ENCODE measurements at regions not wholly inside any gene's neighbourhood (a gene's known extent, or its start where the extent isn't known, plus 50 kb on each side); places are given as distances from the start of the nearest gene placed in this dataset.
"Not testable (repeated sequence)": the region's sequence is repeated elsewhere in the genome, so short reads cannot be mapped to it uniquely, and the experiment has no call there.

DNA sequence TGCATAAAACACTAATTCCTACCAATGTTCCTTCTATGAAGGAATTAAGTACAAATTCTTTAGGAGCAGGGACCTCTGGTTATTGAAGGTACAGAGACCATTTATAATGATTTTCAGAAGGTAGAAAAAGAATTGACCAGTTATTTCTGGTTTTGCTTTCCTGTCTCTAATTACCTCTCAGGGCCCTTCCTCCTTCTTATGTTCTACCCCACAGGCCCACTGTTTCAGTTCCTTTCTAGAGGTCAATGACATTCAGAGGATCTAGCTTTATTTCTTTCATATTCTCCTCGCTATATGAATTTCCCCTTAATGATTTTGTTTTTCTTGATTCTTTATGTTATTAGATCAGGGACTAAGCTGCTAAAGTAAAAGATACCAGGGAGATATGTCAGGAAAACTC is 345.0 kb upstream of the SPRY2 start:
- TF ChIP-seq, protein P1, sequence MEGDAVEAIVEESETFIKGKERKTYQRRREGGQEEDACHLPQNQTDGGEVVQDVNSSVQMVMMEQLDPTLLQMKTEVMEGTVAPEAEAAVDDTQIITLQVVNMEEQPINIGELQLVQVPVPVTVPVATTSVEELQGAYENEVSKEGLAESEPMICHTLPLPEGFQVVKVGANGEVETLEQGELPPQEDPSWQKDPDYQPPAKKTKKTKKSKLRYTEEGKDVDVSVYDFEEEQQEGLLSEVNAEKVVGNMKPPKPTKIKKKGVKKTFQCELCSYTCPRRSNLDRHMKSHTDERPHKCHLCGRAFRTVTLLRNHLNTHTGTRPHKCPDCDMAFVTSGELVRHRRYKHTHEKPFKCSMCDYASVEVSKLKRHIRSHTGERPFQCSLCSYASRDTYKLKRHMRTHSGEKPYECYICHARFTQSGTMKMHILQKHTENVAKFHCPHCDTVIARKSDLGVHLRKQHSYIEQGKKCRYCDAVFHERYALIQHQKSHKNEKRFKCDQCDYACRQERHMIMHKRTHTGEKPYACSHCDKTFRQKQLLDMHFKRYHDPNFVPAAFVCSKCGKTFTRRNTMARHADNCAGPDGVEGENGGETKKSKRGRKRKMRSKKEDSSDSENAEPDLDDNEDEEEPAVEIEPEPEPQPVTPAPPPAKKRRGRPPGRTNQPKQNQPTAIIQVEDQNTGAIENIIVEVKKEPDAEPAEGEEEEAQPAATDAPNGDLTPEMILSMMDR (IDR thresholded peaks at IDR 0.05): no peak
- intact Hi-C loops (cut with DNase I, micrococcal nuclease): no loop called here
- Histone ChIP-seq H3K4me1 (ENCODE audit: low read depth) (no peaks in the 10 kb centered on the region), H3K4me3 (no peak overlapping the region), H3K9me3 (no peaks in the 10 kb centered on the region), H3K36me3 (ENCODE audit: low read depth) (no peaks in the 10 kb centered on the region)
- DNase-seq (no peak), ATAC-seq (no peak)

DNA sequence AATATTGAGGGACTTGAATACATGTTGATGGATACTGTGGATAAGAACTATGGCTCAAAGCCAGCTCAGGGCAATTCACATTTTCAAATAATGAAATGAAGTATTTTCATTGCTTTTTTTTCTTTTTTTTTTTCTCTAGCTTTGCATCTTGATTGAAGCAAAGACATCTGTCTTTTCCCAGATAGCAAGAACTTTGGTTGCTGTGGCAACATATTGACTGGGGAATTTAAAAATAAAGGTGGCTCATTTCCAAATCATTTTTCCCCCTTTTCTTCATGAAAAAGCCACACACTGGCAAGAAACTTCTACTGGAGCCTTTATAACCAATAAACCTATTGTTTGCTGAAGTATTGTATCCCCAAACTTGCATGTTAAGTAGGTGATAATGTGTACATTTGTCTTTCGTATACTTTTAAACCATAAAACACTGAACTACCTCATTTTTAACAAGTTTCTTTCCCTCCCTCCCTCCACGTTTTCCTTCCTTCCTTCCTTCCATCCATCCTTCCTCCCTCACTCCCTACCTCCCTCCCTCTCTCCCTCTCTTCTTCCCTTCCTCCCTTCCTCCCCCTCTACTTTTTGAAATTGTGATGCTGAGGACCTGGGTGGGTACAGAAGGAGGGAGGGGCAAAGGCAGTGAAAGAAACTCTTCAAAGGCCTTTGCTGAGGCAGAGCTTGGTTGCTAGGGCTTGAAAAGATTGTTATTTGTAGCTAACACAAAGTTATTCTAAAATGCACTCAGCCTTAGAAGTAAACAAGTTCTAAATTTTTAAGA is 343.5 kb upstream of the SPRY2 start:
- ATAC-seq (no peak), DNase-seq (no peak)
- H3K9me3 ChIP-seq: no peaks in the 10 kb centered on the region
- H3K36me3 ChIP-seq (ENCODE audit: low read depth): no peaks in the 10 kb centered on the region
- TF ChIP-seq, protein P1 (IDR thresholded peaks at IDR 0.05): no peak
- H3K4me1 ChIP-seq (ENCODE audit: low read depth): no peaks in the 10 kb centered on the region
- intact Hi-C loops (cut with DNase I, micrococcal nuclease): no loop called here
- no peak overlapping the region for H3K4me3 ChIP-seq

DNA sequence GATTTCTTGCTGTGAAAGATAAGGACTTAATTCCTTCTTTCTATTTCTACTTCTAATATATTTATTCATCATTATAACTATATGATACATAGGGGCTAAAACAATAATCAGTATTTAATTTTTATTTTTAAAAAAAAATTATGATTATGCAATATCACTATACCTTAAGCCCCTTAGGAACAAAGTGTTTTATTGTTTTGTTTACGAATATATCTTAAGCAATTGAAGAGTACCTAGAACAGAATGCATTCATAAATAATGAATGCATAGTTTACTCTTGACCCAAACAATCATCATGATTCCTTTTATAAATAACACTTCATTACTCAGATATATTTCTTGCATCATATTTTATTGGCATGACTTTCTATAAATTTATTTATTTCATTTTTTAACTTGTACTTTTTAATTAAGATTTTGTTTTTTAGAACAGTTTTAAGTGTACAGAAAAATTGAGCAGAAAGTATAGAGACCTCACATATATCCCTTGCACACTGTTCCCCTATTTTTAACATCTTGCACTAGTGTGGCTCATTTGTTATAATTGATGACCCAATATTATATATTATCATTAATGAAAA is 339.9 kb upstream of the SPRY2 start:
- Histone ChIP-seq H3K9me3 (no peaks in the 10 kb centered on the region), H3K36me3 (ENCODE audit: low read depth) (no peaks in the 10 kb centered on the region), H3K4me1 (ENCODE audit: low read depth) (no peaks in the 10 kb centered on the region), H3K4me3 (no peak overlapping the region)
- no peak for ATAC-seq
- TF ChIP-seq, protein P1 (IDR thresholded peaks at IDR 0.05): no peak
- no peak for DNase-seq
- intact Hi-C loops (cut with DNase I, micrococcal nuclease): no loop called here

DNA sequence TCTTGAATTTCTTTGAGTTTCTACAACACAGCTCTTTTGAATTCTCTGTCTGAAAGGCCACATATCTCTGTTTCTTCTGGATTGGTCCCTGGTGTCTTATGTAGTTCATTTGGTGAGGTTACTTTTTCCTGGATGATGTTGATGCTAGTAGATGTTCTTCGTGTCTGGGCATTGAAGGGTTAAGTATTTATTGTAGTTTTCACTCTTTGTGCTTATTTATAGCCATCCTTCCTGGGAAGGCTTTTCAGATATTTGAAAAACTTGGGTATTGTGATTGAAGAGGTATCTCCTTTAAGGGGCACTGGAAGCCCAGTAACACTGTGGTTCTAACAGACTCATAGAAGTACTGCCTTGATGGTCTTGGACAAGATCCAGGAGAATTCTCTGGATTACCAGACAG is 338.5 kb upstream of the SPRY2 start:
- DNase-seq (no peak), ATAC-seq (no peak)
- no peak overlapping the region for H3K4me3 ChIP-seq
- TF ChIP-seq, protein P1 (IDR thresholded peaks at IDR 0.05): no peak
- no peaks in the 10 kb centered on the region for H3K36me3 ChIP-seq (ENCODE audit: low read depth)
- H3K4me1 ChIP-seq (ENCODE audit: low read depth): no peaks in the 10 kb centered on the region
- intact Hi-C loops (cut with DNase I, micrococcal nuclease): no loop called here
- H3K9me3 ChIP-seq: no peaks in the 10 kb centered on the region

DNA sequence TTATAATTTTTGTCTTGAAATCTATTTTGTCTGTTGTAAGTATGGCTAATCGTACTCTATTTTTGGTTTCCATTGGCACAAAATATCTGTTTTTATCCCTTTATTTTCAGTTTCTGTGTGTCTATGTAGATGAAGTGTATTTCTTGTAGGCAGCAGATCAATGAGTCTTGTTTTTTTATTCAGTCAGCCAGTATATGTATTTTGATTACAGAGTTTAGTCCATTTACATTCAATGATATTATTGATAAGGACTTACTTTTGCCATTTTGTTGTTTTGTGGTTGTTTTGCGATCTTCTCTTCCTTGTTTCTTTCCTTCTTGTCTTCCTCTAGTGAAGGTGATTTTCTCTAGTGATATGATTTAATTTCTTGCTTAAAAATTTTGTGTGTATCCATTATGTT is 336.3 kb upstream of the SPRY2 start:
- TF ChIP-seq, protein P1 (IDR thresholded peaks at IDR 0.05): no peak
- H3K4me1 ChIP-seq (ENCODE audit: low read depth): no peaks in the 10 kb centered on the region
- H3K9me3 ChIP-seq: peaks cover 9% of the 10 kb centered on the region
- intact Hi-C loops (cut with DNase I, micrococcal nuclease): no loop called here
- DNase-seq (no peak), ATAC-seq (no peak)
- H3K4me3 ChIP-seq: no peak overlapping the region
- H3K36me3 ChIP-seq (ENCODE audit: low read depth): no peaks in the 10 kb centered on the region

DNA sequence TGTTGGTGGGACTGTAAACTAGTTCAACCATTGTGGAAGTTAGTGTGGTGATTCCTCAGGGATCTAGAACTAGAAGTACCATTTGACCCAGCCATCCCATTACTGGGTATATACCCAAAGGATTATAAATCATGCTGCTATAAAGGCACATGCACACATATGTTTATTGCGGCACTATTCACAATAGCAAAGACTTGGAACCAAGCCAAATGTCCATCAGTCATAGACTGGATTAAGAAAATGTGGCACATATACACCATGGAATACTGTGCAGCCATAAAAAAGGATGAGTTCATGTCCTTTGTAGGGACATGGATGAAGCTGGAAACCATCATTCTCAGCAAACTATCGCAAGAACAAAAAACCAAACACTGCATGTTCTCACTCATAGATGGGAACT is 334.5 kb upstream of the SPRY2 start:
- H3K4me3 ChIP-seq; DNase-seq; ATAC-seq; H3K36me3 ChIP-seq (ENCODE audit: low read depth); H3K4me1 ChIP-seq (ENCODE audit: low read depth); intact Hi-C loops (cut with DNase I, micrococcal nuclease): not testable (repeated sequence)
- H3K9me3 ChIP-seq: peaks cover 11% of the 10 kb centered on the region

Measured in mucosa of descending colon (tissue), 3 donors.